ENCODE measurements at regions not wholly inside any gene's neighbourhood (a gene's known extent, or its start where the extent isn't known, plus 50 kb on each side); places are given as distances from the start of the nearest gene placed in this dataset.

- TF ChIP-seq CTCF (IDR thresholded peaks at IDR 0.05), result no peak
- TF ChIP-seq POLR2A (IDR thresholded peaks at IDR 0.05), result no peak
Observed at GRCh38 chr1:55309053-55309452, 93.9 kb upstream of the USP24 start.

All from testis (tissue), 2 donors.